ENCODE measurements at regions not wholly inside any gene's neighbourhood (a gene's known extent, or its start where the extent isn't known, plus 50 kb on each side); places are given as distances from the start of the nearest gene placed in this dataset.

GRCh38 chr16:9610727-9611126 is 519.3 kb downstream of the HAPSTR1 start:
- TF ChIP-seq CTCF (IDR thresholded peaks at IDR 0.05; ENCODE audit: insufficient read depth, low read length) (no peak), POLR2AphosphoS5 (IDR thresholded peaks at IDR 0.05; ENCODE audit: low read depth) (no peak)
